K562 (cell line): ENCODE measurements at regions not wholly inside any gene's neighbourhood (a gene's known extent, or its start where the extent isn't known, plus 50 kb on each side); places are given as distances from the start of the nearest gene placed in this dataset.

Source experiments
- ZNF778 ChIP-seq: fragments of 450-650 bp; formaldehyde crosslinking; IDR thresholded peaks from 2 replicates; pipeline ENCODE4 v1.4.0; 2020; ENCODE audit warnings: mild to moderate bottlenecking, moderate library complexity
- TF ChIP-seq, protein P1 (sequence below), 3 experiments: fragments of 200-800 bp in 1 of 3; fragments of 250-450 bp in 1 of 3; fragments of 450-650 bp in 1 of 3; sonication (Bioruptor Pico) in 1 of 3; sonication (Bioruptor generic) in 1 of 3; formaldehyde crosslinking in 1 of 3; IDR thresholded peaks; 2 replicates each; pipeline versions ENCODE4 v1.6.1 to v1.8.0; 2016 to 2022; ENCODE audit warnings: mild to moderate bottlenecking in 2 of 3, missing genetic modification characterization in 2 of 3, missing compliant biosample characterization in 1 of 3, moderate library complexity in 1 of 3
- TF ChIP-seq, protein P2 (sequence below), 2 experiments: fragments of 450-650 bp; IDR thresholded peaks; 2 replicates each; pipeline ENCODE4 v1.6.1; 2018; ENCODE audit warnings: mild to moderate bottlenecking in 2 of 2, low read depth in 1 of 2; ENCODE audit not compliant: partially characterized antibody in 2 of 2

DNA sequence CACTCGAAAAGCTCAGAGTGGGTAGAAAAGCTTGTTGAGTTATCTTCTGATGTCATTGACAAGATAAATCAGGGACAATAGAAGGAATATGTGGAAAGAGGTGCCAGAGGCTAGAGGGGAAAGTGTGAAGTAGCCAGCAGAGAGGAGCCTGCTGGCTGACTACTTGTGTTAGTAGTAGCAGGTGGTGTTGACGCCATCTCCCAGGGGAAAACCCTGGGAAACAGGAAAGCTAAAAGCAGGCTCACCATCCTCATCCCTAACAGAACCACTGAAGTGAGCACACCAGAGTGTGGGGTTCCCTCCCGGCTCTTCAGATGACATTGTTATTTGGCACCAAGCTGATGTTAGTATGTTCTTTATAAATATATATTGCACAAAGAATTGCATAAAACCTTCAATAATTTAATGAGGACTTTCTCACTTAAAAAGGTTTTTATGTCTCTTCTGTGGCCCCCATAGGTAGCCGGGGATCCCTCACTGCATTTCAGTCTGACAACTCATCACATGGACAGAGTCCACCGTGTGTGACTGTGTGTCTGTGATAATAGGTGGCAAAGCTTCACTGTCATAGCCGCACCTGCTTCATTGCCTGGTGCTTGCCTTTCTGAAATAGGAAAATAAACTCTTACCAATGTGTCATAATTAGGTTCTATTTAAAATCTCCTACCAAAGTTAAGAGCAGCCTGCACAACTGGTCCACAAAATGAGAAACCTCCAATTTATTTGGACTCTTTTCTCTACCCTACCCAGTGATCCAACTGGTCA lies 63.2 kb upstream of the TOP3B start (continued):
- TF ChIP-seq, protein P1, sequence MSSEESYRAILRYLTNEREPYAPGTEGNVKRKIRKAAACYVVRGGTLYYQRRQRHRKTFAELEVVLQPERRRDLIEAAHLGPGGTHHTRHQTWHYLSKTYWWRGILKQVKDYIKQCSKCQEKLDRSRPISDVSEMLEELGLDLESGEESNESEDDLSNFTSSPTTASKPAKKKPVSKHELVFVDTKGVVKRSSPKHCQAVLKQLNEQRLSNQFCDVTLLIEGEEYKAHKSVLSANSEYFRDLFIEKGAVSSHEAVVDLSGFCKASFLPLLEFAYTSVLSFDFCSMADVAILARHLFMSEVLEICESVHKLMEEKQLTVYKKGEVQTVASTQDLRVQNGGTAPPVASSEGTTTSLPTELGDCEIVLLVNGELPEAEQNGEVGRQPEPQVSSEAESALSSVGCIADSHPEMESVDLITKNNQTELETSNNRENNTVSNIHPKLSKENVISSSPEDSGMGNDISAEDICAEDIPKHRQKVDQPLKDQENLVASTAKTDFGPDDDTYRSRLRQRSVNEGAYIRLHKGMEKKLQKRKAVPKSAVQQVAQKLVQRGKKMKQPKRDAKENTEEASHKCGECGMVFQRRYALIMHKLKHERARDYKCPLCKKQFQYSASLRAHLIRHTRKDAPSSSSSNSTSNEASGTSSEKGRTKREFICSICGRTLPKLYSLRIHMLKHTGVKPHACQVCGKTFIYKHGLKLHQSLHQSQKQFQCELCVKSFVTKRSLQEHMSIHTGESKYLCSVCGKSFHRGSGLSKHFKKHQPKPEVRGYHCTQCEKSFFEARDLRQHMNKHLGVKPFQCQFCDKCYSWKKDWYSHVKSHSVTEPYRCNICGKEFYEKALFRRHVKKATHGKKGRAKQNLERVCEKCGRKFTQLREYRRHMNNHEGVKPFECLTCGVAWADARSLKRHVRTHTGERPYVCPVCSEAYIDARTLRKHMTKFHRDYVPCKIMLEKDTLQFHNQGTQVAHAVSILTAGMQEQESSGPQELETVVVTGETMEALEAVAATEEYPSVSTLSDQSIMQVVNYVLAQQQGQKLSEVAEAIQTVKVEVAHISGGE (CRISPR knock-in tag; IDR thresholded peaks at IDR 0.05), result no peak
- TF ChIP-seq, protein P2, sequence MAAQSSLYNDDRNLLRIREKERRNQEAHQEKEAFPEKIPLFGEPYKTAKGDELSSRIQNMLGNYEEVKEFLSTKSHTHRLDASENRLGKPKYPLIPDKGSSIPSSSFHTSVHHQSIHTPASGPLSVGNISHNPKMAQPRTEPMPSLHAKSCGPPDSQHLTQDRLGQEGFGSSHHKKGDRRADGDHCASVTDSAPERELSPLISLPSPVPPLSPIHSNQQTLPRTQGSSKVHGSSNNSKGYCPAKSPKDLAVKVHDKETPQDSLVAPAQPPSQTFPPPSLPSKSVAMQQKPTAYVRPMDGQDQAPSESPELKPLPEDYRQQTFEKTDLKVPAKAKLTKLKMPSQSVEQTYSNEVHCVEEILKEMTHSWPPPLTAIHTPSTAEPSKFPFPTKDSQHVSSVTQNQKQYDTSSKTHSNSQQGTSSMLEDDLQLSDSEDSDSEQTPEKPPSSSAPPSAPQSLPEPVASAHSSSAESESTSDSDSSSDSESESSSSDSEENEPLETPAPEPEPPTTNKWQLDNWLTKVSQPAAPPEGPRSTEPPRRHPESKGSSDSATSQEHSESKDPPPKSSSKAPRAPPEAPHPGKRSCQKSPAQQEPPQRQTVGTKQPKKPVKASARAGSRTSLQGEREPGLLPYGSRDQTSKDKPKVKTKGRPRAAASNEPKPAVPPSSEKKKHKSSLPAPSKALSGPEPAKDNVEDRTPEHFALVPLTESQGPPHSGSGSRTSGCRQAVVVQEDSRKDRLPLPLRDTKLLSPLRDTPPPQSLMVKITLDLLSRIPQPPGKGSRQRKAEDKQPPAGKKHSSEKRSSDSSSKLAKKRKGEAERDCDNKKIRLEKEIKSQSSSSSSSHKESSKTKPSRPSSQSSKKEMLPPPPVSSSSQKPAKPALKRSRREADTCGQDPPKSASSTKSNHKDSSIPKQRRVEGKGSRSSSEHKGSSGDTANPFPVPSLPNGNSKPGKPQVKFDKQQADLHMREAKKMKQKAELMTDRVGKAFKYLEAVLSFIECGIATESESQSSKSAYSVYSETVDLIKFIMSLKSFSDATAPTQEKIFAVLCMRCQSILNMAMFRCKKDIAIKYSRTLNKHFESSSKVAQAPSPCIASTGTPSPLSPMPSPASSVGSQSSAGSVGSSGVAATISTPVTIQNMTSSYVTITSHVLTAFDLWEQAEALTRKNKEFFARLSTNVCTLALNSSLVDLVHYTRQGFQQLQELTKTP (IDR thresholded peaks at IDR 0.05; ENCODE audit: low read depth in 1 of 2, partially characterized antibody in 2 of 2), result no peak
- no peak for TF ChIP-seq ZNF778
